Endothelial cell of umbilical vein (primary cell): ENCODE measurements at regions not wholly inside any gene's neighbourhood (a gene's known extent, or its start where the extent isn't known, plus 50 kb on each side); places are given as distances from the start of the nearest gene placed in this dataset.
"Not testable (repeated sequence)": the region's sequence is repeated elsewhere in the genome, so short reads cannot be mapped to it uniquely, and the experiment has no call there.

Experiments
- BruUV-seq: library from RNA; stranded (reverse); fragments of 400-500 nt; replicated peaks from 2 replicates; lab custom pipeline; 2021; lab: Mats Ljungman, UMichigan
- CTCF ChIA-PET: fragments of 300-600, 350-600 bp; sonication (Branson Sonifier 250); formaldehyde crosslinking; loops from one replicate; lab custom pipeline; 2021; ENCODE audit warnings: antibody characterized with exemption, inconsistent platforms; lab: Charles Lee
- POLR2A ChIA-PET: fragments of 300-600, 350-600 bp; sonication (Branson Sonifier 250); formaldehyde crosslinking; loops from one replicate; lab custom pipeline; 2021; ENCODE audit warnings: antibody characterized with exemption, inconsistent platforms; lab: Charles Lee
- DNase-seq: peaks from one replicate; pipeline ENCODE4 v3.0.0-alpha.2; 2011; ENCODE audit warnings: low read depth, low spot score
- FAIRE-seq: peaks from 2 replicates; lab custom pipeline; 2011; peaks lifted over from hg19 to GRCh38; lab: Jason Lieb, UNC
- H2AFZ ChIP-seq: 2 replicates; pipeline ENCODE4 v1.6.0; 2012; ENCODE audit warnings: low read depth, low read length, control low read depth, inconsistent platforms
- H3K27ac ChIP-seq: 2 replicates; pipeline ENCODE4 v1.5.1; 2011; ENCODE audit warnings: low read depth, mild to moderate bottlenecking, control low read depth, low read length, moderate library complexity; ENCODE audit not compliant: insufficient read depth
- H3K27me3 ChIP-seq, 2 experiments: 2 replicates each; pipeline versions ENCODE4 v1.6.0 to v1.6.1; 2011; ENCODE audit warnings: low read length in 2 of 2, mixed read lengths in 1 of 2; ENCODE audit not compliant: control insufficient read depth in 2 of 2, insufficient read depth in 2 of 2
- H3K36me3 ChIP-seq, 2 experiments: 2 replicates in 1 of 2; 3 replicates in 1 of 2; pipeline ENCODE4 v1.5.1; 2011; ENCODE audit warnings: low read length in 2 of 2, mild to moderate bottlenecking in 1 of 2, moderate library complexity in 1 of 2; ENCODE audit not compliant: control insufficient read depth in 2 of 2, insufficient read depth in 2 of 2; ENCODE audit errors: extremely low read depth in 1 of 2
- H3K4me1 ChIP-seq: 3 replicates; pipeline ENCODE4 v1.5.1; 2011; ENCODE audit warnings: mild to moderate bottlenecking, low read length; ENCODE audit not compliant: control insufficient read depth, insufficient read depth; ENCODE audit errors: extremely low read depth
- H3K4me2 ChIP-seq: 2 replicates; pipeline ENCODE4 v1.6.1; 2011; ENCODE audit warnings: low read length, control low read depth, mixed read lengths; ENCODE audit not compliant: insufficient read depth
- H3K4me3 ChIP-seq, 3 experiments: fragments of 200-600 bp in 1 of 3; sonication (generic), shearing (Covaris generic) in 1 of 3; replicated peaks in 1 of 3; 2 replicates each; pipeline ENCODE4 v1.5.1; 2011 to 2016; ENCODE audit warnings: control low read depth in 3 of 3, low read length in 3 of 3, mild to moderate bottlenecking in 2 of 3, inconsistent platforms in 1 of 3, low read depth in 1 of 3, moderate library complexity in 1 of 3; ENCODE audit not compliant: insufficient read depth in 1 of 3
- H3K79me2 ChIP-seq: 2 replicates; pipeline ENCODE4 v1.6.0; 2012; ENCODE audit warnings: low read length, inconsistent platforms; ENCODE audit not compliant: control insufficient read depth, insufficient read depth
- H3K9ac ChIP-seq: replicated peaks from 2 replicates; pipeline ENCODE3; 2011; ENCODE audit warnings: low read length, control low read depth; ENCODE audit not compliant: insufficient read depth; ENCODE audit errors: extremely low read depth
- H3K9me1 ChIP-seq: replicated peaks from 3 replicates; pipeline ENCODE4 v1.6.0; 2011; ENCODE audit warnings: mild to moderate bottlenecking, low read length; ENCODE audit not compliant: control insufficient read depth, insufficient read depth; ENCODE audit errors: extremely low read depth
- H3K9me3 ChIP-seq: replicated peaks from 2 replicates; pipeline ENCODE4 v1.5.1; 2012; ENCODE audit warnings: low read length, inconsistent platforms; ENCODE audit not compliant: control insufficient read depth, insufficient read depth
- H4K20me1 ChIP-seq: replicated peaks from 2 replicates; pipeline ENCODE3; 2011; ENCODE audit warnings: mild to moderate bottlenecking, low read length; ENCODE audit not compliant: control insufficient read depth, insufficient read depth; ENCODE audit errors: extremely low read depth
- dilution Hi-C: fragments of 300-500 bp; cut with MboI; formaldehyde crosslinking; loops from one replicate; pipeline ENCODE4 v1.15.0; 2019; ENCODE audit warnings: low sequenced_read_pairs; ENCODE audit not compliant: extremely low pct_ligation_motif_present
- intact Hi-C: fragments of 100-400 bp; cut with micrococcal nuclease; formaldehyde crosslinking; loops from one replicate; pipeline ENCODE4 v1.10.0; 2022

- H3K9me1 ChIP-seq, H3K4me2 ChIP-seq, POLR2A ChIA-PET, dilution Hi-C loops, H2AFZ ChIP-seq, H3K27me3 ChIP-seq, H3K79me2 ChIP-seq, H3K4me1 ChIP-seq, H3K9ac ChIP-seq, BruUV-seq, H3K36me3 ChIP-seq, H3K27ac ChIP-seq, FAIRE-seq, CTCF ChIA-PET, H4K20me1 ChIP-seq, H3K4me3 ChIP-seq, intact Hi-C loops, H3K9me3 ChIP-seq, DNase-seq: not testable (repeated sequence)
Measured at GRCh38 chr5:1603916-1604315, 80.2 kb upstream of the LPCAT1 start.

GRCh38 chr5:1601565-1601964, 77.8 kb upstream of the LPCAT1 start:
- H3K4me3 ChIP-seq, POLR2A ChIA-PET, H3K4me1 ChIP-seq, dilution Hi-C loops, H3K9ac ChIP-seq, FAIRE-seq, DNase-seq, H3K4me2 ChIP-seq, H3K36me3 ChIP-seq, H3K9me3 ChIP-seq, H2AFZ ChIP-seq, BruUV-seq, H4K20me1 ChIP-seq, H3K27me3 ChIP-seq, intact Hi-C loops, H3K9me1 ChIP-seq, H3K27ac ChIP-seq, H3K79me2 ChIP-seq: not testable (repeated sequence)
- CTCF ChIA-PET, result interaction anchor here (1.3 kb wide), 1 partner anchor 90 kb away, joined by 3 read pairs; no protein-coding TSS in a partner anchor
